Astrocyte of the spinal cord (primary cell): ENCODE measurements at regions not wholly inside any gene's neighbourhood (a gene's known extent, or its start where the extent isn't known, plus 50 kb on each side); places are given as distances from the start of the nearest gene placed in this dataset.

Experiments used
- DNase-seq: peaks from one replicate; pipeline ENCODE4 v3.0.0; 2011; ENCODE audit warnings: low read depth, low spot score
- H3K4me3 ChIP-seq: 2 replicates; pipeline ENCODE4 v1.5.1; 2011; ENCODE audit warnings: low read depth, mild to moderate bottlenecking, low read length, moderate library complexity
- in situ Hi-C: cut with HindIII; loops from 2 replicates; pipeline ENCODE4 v1.10.0; 2017; ENCODE audit warnings: low sequenced_read_pairs
- TF ChIP-seq, protein P1 (sequence below): IDR thresholded peaks from 2 replicates; pipeline ENCODE4 v1.5.1; 2012; ENCODE audit warnings: low read depth, mild to moderate bottlenecking, low read length, inconsistent platforms

GRCh38 chr9:111152614-111153406 lies 114.5 kb upstream of the LPAR1 start:
- H3K4me3 ChIP-seq, result no peak overlapping the region
- in situ Hi-C loops, result no loop called here
- DNase-seq, result no peak
- TF ChIP-seq, protein P1, sequence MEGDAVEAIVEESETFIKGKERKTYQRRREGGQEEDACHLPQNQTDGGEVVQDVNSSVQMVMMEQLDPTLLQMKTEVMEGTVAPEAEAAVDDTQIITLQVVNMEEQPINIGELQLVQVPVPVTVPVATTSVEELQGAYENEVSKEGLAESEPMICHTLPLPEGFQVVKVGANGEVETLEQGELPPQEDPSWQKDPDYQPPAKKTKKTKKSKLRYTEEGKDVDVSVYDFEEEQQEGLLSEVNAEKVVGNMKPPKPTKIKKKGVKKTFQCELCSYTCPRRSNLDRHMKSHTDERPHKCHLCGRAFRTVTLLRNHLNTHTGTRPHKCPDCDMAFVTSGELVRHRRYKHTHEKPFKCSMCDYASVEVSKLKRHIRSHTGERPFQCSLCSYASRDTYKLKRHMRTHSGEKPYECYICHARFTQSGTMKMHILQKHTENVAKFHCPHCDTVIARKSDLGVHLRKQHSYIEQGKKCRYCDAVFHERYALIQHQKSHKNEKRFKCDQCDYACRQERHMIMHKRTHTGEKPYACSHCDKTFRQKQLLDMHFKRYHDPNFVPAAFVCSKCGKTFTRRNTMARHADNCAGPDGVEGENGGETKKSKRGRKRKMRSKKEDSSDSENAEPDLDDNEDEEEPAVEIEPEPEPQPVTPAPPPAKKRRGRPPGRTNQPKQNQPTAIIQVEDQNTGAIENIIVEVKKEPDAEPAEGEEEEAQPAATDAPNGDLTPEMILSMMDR, result no peak

DNA sequence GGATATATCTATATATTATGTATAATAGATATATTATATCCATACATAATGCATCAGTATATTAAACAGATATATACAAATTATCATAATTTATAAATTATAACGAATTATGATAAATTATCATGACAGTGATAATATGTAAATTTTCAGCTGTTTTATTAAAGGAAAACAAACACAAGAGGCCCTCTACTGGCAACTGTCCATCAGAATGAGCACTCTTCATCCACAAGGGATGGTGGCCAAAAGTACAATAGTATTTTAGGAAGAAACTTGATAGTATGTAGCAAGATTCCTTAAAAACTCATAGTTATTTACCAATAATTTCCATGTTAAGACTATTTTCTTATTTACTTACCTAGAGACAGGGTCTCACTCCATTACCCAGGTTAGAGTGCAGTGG lies 113.3 kb upstream of the LPAR1 start:
- TF ChIP-seq, protein P1, result no peak
- in situ Hi-C loops, result no loop called here
- H3K4me3 ChIP-seq, result no peak overlapping the region
- no peak for DNase-seq

- TF ChIP-seq, protein P1, result no peak
- DNase-seq, result no peak
- H3K4me3 ChIP-seq, result no peak overlapping the region
- in situ Hi-C loops, result no loop called here
Measured at GRCh38 chr9:111150181-111150580, 111.9 kb upstream of the LPAR1 start.

GRCh38 chr9:111149018-111149759 lies 110.9 kb upstream of the LPAR1 start:
- TF ChIP-seq, protein P1, result peak; percentile 6
- in situ Hi-C loops, result no loop called here
- no peak for DNase-seq
- no peak overlapping the region for H3K4me3 ChIP-seq

DNA sequence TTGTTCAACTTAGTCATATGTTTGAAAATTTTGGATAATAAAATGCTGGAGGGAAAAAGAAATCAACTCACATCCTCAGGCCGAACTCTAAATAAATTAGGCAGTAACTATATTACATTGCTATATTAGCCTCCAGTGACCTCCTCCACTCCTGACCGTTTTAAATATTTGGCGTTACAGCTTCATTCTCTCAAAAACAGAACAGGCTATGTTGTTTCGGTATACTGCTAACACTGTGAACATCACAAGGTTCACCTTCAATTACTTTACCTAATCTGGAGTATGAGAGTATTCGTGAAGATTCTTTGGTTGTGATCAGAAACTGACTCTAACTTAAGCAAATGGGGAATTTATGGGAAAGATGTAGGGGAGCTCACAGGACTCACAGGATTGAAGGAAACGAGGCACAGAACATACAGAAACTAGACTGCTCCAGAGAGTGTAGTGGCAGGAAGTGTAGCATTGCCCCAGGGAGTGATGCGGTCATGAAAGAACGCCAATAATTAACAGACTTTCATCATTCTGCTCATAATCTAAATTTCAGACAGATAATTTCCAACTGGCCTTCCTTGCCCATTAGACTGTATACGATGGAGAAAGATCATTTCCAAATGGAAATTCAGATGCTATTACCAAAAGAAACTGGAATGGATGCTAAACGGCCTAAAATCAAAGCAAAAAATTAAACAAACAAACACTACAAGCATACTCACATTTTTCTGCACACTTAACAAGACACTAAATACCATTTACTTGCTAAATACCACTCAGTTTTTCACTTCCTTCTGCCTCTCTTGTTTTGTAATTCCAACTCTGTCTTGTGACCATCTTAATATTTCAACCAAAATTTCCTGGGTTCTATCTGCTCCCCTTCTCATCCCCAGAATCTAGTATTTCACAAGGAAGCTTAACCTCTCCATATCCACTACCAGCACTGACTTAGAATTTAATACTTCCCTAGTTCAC lies 110.1 kb upstream of the LPAR1 start:
- no peak overlapping the region for H3K4me3 ChIP-seq
- TF ChIP-seq, protein P1, result no peak
- no peak for DNase-seq
- in situ Hi-C loops, result no loop called here

GRCh38 chr9:111147041-111147440 lies 108.8 kb upstream of the LPAR1 start:
- TF ChIP-seq, protein P1, result no peak
- no peak overlapping the region for H3K4me3 ChIP-seq
- no peak for DNase-seq
- in situ Hi-C loops, result no loop called here
